Vagina (tissue), 2 donors: ENCODE measurements at regions not wholly inside any gene's neighbourhood (a gene's known extent, or its start where the extent isn't known, plus 50 kb on each side); places are given as distances from the start of the nearest gene placed in this dataset.

Experiments used
- DNase-seq, 2 donors: peaks; one replicate each; pipeline ENCODE4 v3.0.0-alpha.2; 2017; ENCODE audit errors: extremely low spot score in 2 of 2
- H3K27ac ChIP-seq: fragments of 200-600 bp; sonication (generic); one replicate; pipeline ENCODE4 v1.5.1; 2019
- H3K27me3 ChIP-seq: fragments of 200-600 bp; sonication (generic); one replicate; pipeline ENCODE4 v1.5.1; 2019
- H3K36me3 ChIP-seq, 2 donors: fragments of 200-600 bp; sonication (generic); one replicate each; pipeline ENCODE4 v1.5.1; 2017 to 2019
- H3K4me1 ChIP-seq: fragments of 200-600 bp; sonication (generic); one replicate; pipeline ENCODE4 v1.5.1; 2019
- H3K4me3 ChIP-seq, 2 donors: fragments of 200-600 bp; sonication (generic); 1 replicate in 1 of 2; 2 replicates in 1 of 2; pipeline ENCODE4 v1.5.1; 2016 to 2019
- H3K9me3 ChIP-seq: fragments of 200-600 bp; sonication (generic); one replicate; pipeline ENCODE4 v1.5.1; 2019
- CTCF ChIP-seq, 3 experiments: fragments of 450-650 bp in 2 of 3; fragments of 200-600 bp in 1 of 3; sonication (generic) in 1 of 3; IDR thresholded peaks; one replicate each; pipeline ENCODE4 v1.5.1; 2017 to 2019; ENCODE audit warnings: antibody characterized with exemption in 3 of 3, mild to moderate bottlenecking in 2 of 3, moderate library complexity in 2 of 3
- POLR2A ChIP-seq, 2 donors: fragments of 450-650 bp; IDR thresholded peaks; one replicate each; pipeline ENCODE4 v1.6.1; 2017; ENCODE audit warnings: antibody characterized with exemption in 2 of 2, mild to moderate bottlenecking in 2 of 2, moderate library complexity in 2 of 2
- POLR2AphosphoS5 ChIP-seq, 2 donors: sonication (generic); formaldehyde crosslinking; IDR thresholded peaks; one replicate each; pipeline ENCODE4 v1.9.0; 2017; ENCODE audit warnings: antibody characterized with exemption in 2 of 2, mild to moderate bottlenecking in 2 of 2, low read depth in 1 of 2; ENCODE audit not compliant: insufficient read depth in 1 of 2
- intact Hi-C: fragments of 100-400 bp; cut with DNase I; formaldehyde crosslinking; loops from one replicate; pipeline ENCODE4 v1.15.1; 2023

DNA sequence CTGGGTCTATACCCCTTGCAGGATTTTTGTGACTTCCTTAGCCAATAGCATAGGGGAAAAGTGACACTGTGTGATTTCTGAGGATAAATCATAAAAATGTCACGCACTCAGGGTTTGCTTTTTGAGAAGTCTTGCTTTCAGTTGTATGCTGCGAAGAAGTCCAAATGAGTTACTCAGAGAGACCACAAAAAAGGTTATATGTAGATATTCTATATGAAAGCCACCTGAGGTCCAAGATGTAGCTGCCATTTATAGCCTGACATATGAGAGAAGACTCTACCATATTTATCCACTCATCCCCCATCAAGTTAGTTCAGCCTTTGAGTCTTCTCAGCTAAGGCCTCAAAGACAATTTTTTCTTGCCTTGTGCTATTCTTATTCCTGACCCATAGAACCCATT lies 488.3 kb upstream of the MAP2 start:
- H3K36me3 ChIP-seq, result no peaks in the 10 kb centered on the region
- intact Hi-C loops, result no loop called here

GRCh38 chr2:208937521-208937920 lies 486.3 kb upstream of the MAP2 start:
- H3K9me3 ChIP-seq, result no peaks in the 10 kb centered on the region
- H3K27me3 ChIP-seq, result no peaks in the 10 kb centered on the region
- H3K36me3 ChIP-seq, result no peaks in the 10 kb centered on the region
- intact Hi-C loops, result no loop called here
- H3K4me3 ChIP-seq, result no peak overlapping the region
- H3K4me1 ChIP-seq, result no peaks in the 10 kb centered on the region
- no peak overlapping the region for H3K27ac ChIP-seq
- TF ChIP-seq POLR2A (IDR thresholded peaks at IDR 0.05) (no peak), CTCF (IDR thresholded peaks at IDR 0.05) (no peak), POLR2AphosphoS5 (IDR thresholded peaks at IDR 0.05; ENCODE audit: insufficient read depth in 1 of 2, low read depth in 1 of 2) (no peak)
- DNase-seq, result no peak

More for the DNA sequence above, 488.3 kb upstream of the MAP2 start:
- no peak for TF ChIP-seq POLR2AphosphoS5 (IDR thresholded peaks at IDR 0.05; ENCODE audit: insufficient read depth in 1 of 2, low read depth in 1 of 2)
- no peak for TF ChIP-seq POLR2A (IDR thresholded peaks at IDR 0.05)
- TF ChIP-seq CTCF (IDR thresholded peaks at IDR 0.05), result no peak
- Histone ChIP-seq H3K4me1 (no peaks in the 10 kb centered on the region), H3K4me3 (no peak overlapping the region), H3K9me3 (no peaks in the 10 kb centered on the region), H3K27ac (no peak overlapping the region), H3K27me3 (no peaks in the 10 kb centered on the region)
- DNase-seq, result no peak

DNA sequence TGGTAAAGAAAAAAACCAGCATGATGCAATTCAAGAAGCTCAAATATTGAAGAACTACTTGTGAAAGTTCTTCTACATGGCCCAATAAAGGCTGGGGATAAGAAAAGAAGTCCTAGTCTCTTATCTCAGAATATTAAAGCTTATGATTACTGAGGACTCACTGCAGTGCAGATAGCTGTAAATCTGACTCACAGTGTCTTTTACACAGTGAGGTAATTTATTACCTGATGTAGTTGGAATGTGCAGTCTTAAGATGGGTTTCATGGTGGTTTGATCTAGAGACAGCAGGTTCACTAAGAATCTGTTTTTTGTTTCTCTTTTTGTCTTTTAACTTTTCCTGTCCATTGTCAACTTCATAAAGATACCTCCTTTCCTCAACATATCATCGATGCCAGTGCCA lies 484.0 kb upstream of the MAP2 start:
- Histone ChIP-seq H3K36me3 (no peaks in the 10 kb centered on the region), H3K27ac (no peak overlapping the region), H3K9me3 (no peaks in the 10 kb centered on the region), H3K27me3 (no peaks in the 10 kb centered on the region), H3K4me3 (no peak overlapping the region), H3K4me1 (no peaks in the 10 kb centered on the region)
- no peak for TF ChIP-seq CTCF (IDR thresholded peaks at IDR 0.05)
- TF ChIP-seq POLR2AphosphoS5 (IDR thresholded peaks at IDR 0.05; ENCODE audit: insufficient read depth in 1 of 2, low read depth in 1 of 2), result no peak
- no peak for TF ChIP-seq POLR2A (IDR thresholded peaks at IDR 0.05)
- intact Hi-C loops, result no loop called here
- DNase-seq, result no peak

DNA sequence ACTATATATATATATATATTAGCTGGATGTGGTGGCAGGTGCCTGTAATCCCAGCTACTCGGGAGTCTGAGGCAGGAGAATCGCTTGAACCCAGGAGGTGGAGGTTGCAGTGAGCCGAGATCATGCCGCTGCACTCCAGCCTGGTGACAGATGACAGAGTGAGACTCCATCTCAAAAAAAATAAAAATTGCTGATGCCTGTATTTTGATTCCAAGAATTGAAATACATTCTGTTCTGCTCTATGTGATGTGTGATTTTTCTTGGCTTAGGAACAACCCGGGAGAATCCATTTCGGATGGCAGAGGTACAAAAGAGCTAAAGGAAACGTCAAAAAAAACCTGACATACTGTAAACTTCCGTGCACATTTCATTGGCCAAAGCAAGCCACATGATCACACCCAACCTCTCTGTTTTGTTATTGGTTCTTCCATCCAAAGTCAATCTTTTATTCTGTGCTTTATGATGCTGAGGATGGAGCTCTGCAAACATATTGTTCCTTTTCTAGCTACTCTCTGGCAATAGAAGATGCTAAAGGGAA lies 478.1 kb upstream of the MAP2 start:
- no peak for TF ChIP-seq POLR2A (IDR thresholded peaks at IDR 0.05)
- TF ChIP-seq CTCF (IDR thresholded peaks at IDR 0.05), result no peak
- no peak for TF ChIP-seq POLR2AphosphoS5 (IDR thresholded peaks at IDR 0.05; ENCODE audit: insufficient read depth in 1 of 2, low read depth in 1 of 2)
- no peak overlapping the region for H3K27ac ChIP-seq
- no peaks in the 10 kb centered on the region for H3K9me3 ChIP-seq
- intact Hi-C loops, result no loop called here
- no peaks in the 10 kb centered on the region for H3K27me3 ChIP-seq
- H3K4me1 ChIP-seq, result no peaks in the 10 kb centered on the region
- no peaks in the 10 kb centered on the region for H3K36me3 ChIP-seq
- H3K4me3 ChIP-seq, result no peak overlapping the region
- DNase-seq, result no peak

- intact Hi-C loops, result no loop called here
- DNase-seq, result no peak
- no peak overlapping the region for H3K4me3 ChIP-seq
Observed at GRCh38 chr2:208948073-208948472, 475.8 kb upstream of the MAP2 start.

More at GRCh38 chr2:208948073-208948472, 475.8 kb upstream of the MAP2 start:
- no peaks in the 10 kb centered on the region for H3K27me3 ChIP-seq
- H3K27ac ChIP-seq, result no peak overlapping the region
- no peak for TF ChIP-seq CTCF (IDR thresholded peaks at IDR 0.05)
- no peak for TF ChIP-seq POLR2AphosphoS5 (IDR thresholded peaks at IDR 0.05; ENCODE audit: insufficient read depth in 1 of 2, low read depth in 1 of 2)
- no peak for TF ChIP-seq POLR2A (IDR thresholded peaks at IDR 0.05)
- no peaks in the 10 kb centered on the region for H3K36me3 ChIP-seq
- no peaks in the 10 kb centered on the region for H3K4me1 ChIP-seq
- no peaks in the 10 kb centered on the region for H3K9me3 ChIP-seq
